Progenitor cell of endocrine pancreas (in vitro differentiated cells): ENCODE measurements at regions not wholly inside any gene's neighbourhood (a gene's known extent, or its start where the extent isn't known, plus 50 kb on each side); places are given as distances from the start of the nearest gene placed in this dataset.

Experiments used
- DNase-seq: peaks from one replicate; pipeline ENCODE4 v3.0.0; 2021; ENCODE audit warnings: low spot score; ENCODE audit not compliant: unreplicated experiment
- H3K27ac Mint-ChIP-seq: 2 replicates; pipeline ENCODE4 v1.8.0; 2021; ENCODE audit warnings: mild to moderate bottlenecking, moderate library complexity, mixed read lengths
- H3K27me3 Mint-ChIP-seq: 2 replicates; pipeline ENCODE4 v1.8.0; 2021; ENCODE audit warnings: mixed read lengths
- H3K36me3 Mint-ChIP-seq: 2 replicates; pipeline ENCODE4 v1.8.0; 2022; ENCODE audit warnings: mixed read lengths; ENCODE audit not compliant: insufficient read depth
- H3K4me1 Mint-ChIP-seq: 2 replicates; pipeline ENCODE4 v1.8.0; 2021; ENCODE audit warnings: low read depth, mixed read lengths
- H3K4me3 Mint-ChIP-seq: 2 replicates; pipeline ENCODE4 v1.8.0; 2021; ENCODE audit warnings: low read depth, mild to moderate bottlenecking, moderate library complexity, mixed read lengths
- H3K9me3 Mint-ChIP-seq: 2 replicates; pipeline ENCODE4 v1.8.0; 2021; ENCODE audit warnings: low read depth, mixed read lengths
- TF ChIP-seq, protein P1 (sequence below): fragments of 200-600 bp; sonication (generic); IDR thresholded peaks from one replicate; pipeline ENCODE4 v1.5.0; 2021; ENCODE audit warnings: antibody characterized with exemption, mild to moderate bottlenecking; ENCODE audit not compliant: unreplicated experiment

DNA sequence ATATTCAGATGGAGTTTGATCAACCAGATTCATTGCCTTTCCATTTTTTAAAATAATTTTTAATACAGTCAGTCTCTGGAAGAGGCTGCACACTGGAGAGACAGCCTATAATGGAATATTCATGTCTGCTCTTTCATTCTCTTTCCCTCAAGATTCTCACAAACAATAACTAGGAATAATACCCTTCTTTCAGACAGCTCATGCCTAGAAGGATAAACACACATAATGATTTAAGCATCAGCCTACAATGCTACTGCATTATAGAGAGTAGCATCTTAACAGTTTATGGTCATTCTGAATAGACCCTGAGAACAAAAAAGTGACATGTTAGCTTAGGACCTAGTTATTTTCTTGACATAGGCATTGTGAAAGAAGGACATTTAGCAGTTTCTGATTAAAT is 1692.3 kb downstream of the GRIK2 start:
- no peaks in the 10 kb centered on the region for H3K9me3 Mint-ChIP-seq
- no peaks in the 10 kb centered on the region for H3K4me1 Mint-ChIP-seq
- no peak for DNase-seq
- H3K36me3 Mint-ChIP-seq = no peaks in the 10 kb centered on the region
- no peaks in the 10 kb centered on the region for H3K27me3 Mint-ChIP-seq
- TF ChIP-seq, protein P1, sequence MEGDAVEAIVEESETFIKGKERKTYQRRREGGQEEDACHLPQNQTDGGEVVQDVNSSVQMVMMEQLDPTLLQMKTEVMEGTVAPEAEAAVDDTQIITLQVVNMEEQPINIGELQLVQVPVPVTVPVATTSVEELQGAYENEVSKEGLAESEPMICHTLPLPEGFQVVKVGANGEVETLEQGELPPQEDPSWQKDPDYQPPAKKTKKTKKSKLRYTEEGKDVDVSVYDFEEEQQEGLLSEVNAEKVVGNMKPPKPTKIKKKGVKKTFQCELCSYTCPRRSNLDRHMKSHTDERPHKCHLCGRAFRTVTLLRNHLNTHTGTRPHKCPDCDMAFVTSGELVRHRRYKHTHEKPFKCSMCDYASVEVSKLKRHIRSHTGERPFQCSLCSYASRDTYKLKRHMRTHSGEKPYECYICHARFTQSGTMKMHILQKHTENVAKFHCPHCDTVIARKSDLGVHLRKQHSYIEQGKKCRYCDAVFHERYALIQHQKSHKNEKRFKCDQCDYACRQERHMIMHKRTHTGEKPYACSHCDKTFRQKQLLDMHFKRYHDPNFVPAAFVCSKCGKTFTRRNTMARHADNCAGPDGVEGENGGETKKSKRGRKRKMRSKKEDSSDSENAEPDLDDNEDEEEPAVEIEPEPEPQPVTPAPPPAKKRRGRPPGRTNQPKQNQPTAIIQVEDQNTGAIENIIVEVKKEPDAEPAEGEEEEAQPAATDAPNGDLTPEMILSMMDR = no peak
- no peak overlapping the region for H3K27ac Mint-ChIP-seq
- H3K4me3 Mint-ChIP-seq = no peak overlapping the region

DNA sequence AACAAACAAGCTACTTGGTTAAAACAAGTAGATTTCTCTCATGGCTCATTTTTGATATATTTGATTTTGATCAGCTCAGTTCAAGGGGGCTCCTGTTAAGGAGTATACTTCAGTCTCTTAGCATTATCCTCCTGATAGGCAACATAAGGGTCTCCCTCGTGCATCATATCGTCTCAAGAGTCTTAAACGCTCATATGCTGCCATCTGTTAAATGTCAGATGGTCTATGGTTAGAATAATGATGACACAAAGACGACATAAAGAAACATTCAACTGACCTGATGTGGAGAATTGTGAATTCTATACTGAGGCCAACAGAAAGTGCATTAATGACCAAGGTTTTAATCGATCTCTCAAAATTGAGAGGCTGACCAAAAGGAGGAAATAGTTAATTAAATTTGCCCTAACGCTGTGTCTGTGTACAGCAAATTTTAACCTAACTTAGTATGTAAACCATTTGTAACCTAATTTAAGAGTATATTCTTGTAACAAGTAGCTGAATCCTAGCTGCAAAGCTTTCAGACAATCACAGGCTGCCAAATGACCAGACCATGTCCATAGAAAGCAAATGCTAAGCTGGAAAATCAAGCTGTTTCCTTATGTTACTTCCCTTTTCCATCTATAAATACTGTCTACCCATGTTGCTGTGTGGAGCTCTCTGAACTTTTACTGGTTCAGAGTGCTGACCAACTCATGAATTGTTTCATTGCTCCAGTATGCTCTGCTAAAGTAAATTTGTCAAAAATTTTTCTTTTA is 1688.5 kb downstream of the GRIK2 start:
- H3K4me3 Mint-ChIP-seq = no peak overlapping the region
- H3K27ac Mint-ChIP-seq = no peak overlapping the region
- no peaks in the 10 kb centered on the region for H3K27me3 Mint-ChIP-seq
- TF ChIP-seq, protein P1 = no peak
- H3K9me3 Mint-ChIP-seq = no peaks in the 10 kb centered on the region
- no peak for DNase-seq
- H3K4me1 Mint-ChIP-seq = no peaks in the 10 kb centered on the region
- H3K36me3 Mint-ChIP-seq = no peaks in the 10 kb centered on the region

DNA sequence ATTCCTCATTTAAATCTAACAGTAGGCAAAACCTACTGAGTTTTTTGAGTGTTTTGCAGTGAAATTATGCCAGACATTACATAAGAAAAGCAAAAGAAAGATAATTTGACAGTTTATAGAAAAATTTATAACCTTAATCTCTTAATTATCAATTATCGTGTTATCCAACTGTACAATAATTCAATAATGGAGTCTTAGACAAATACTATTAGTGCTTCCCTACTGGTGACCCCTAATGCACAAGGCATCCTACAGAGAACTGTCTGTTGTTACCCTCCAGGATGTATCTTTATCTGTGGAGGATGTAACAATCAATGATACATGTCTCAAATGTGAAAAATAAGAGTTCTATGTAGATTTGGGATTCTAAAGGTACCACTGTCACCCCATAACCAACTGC is 1687.6 kb downstream of the GRIK2 start:
- H3K4me3 Mint-ChIP-seq = no peak overlapping the region

DNA sequence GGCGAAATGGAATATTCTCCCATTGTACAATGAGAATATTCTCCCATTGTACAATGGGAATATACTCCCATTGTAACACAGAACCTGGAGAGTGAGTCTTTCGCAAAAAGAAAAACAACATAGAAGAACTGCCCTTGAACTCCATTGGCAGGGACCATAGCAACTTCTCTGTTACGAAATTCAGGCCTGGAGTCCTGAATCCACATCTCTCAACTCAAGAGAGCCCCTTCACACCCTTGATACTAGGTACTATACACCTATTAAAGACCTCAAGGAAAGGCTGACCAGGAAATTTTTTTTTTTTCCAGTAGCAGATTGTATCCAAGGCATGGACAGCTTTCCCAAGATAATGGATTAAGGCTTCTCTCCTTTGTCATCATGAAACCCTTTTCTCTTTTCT is 1687.0 kb downstream of the GRIK2 start:
- Mint-ChIP-seq H3K27me3 (no peaks in the 10 kb centered on the region), H3K27ac (no peak overlapping the region), H3K9me3 (no peaks in the 10 kb centered on the region)

More for the DNA sequence above, 1687.6 kb downstream of the GRIK2 start:
- H3K27ac Mint-ChIP-seq = no peak overlapping the region
- H3K36me3 Mint-ChIP-seq = no peaks in the 10 kb centered on the region
- no peak for DNase-seq
- H3K27me3 Mint-ChIP-seq = no peaks in the 10 kb centered on the region
- TF ChIP-seq, protein P1 = no peak
- H3K4me1 Mint-ChIP-seq = no peaks in the 10 kb centered on the region
- no peaks in the 10 kb centered on the region for H3K9me3 Mint-ChIP-seq

DNA sequence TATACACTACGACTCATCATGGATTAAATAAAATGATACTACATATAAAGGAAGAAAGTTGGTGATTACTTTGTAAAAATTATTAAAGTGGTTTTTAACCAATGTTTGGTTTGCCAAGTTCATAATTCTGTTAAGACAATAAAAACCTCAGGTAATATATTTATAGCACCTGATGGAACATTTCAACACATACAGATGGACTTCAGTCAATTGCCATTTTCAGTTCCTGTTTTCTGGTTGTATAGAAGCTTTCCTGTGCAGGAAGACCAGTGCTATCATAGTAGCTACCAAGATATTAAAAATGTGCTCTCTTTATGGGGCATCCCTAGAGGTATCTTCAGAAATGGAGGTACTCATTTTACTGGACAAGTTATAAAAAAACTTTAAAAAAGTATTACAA is 1686.4 kb downstream of the GRIK2 start:
- Mint-ChIP-seq H3K27me3 (no peaks in the 10 kb centered on the region), H3K36me3 (no peaks in the 10 kb centered on the region), H3K4me1 (no peaks in the 10 kb centered on the region), H3K9me3 (no peaks in the 10 kb centered on the region), H3K4me3 (no peak overlapping the region), H3K27ac (no peak overlapping the region)
- TF ChIP-seq, protein P1 = no peak
- no peak for DNase-seq

More for the DNA sequence above, 1687.0 kb downstream of the GRIK2 start:
- Mint-ChIP-seq H3K36me3 (no peaks in the 10 kb centered on the region), H3K4me1 (no peaks in the 10 kb centered on the region), H3K4me3 (no peak overlapping the region)
- no peak for DNase-seq
- TF ChIP-seq, protein P1 = no peak
